H9 (cell line): ENCODE measurements at regions not wholly inside any gene's neighbourhood (a gene's known extent, or its start where the extent isn't known, plus 50 kb on each side); places are given as distances from the start of the nearest gene placed in this dataset.

Source experiments
- DNase-seq: peaks from one replicate; pipeline ENCODE4 v3.0.0-alpha.2; 2017
- H2AFZ ChIP-seq: one replicate; pipeline ENCODE4 v1.6.1; 2013; ENCODE audit warnings: mild to moderate bottlenecking, low read length, control low read depth, moderate library complexity
- H2AK5ac ChIP-seq: 2 replicates; pipeline ENCODE4 v1.6.1; 2013; ENCODE audit warnings: low read length, control low read depth, mixed read lengths; ENCODE audit not compliant: insufficient read length
- H2BK120ac ChIP-seq: one replicate; pipeline ENCODE4 v1.6.1; 2013; ENCODE audit warnings: low read depth, mild to moderate bottlenecking, low read length, control low read depth, inconsistent platforms; ENCODE audit not compliant: poor library complexity, severe bottlenecking
- H2BK12ac ChIP-seq: 2 replicates; pipeline ENCODE4 v1.6.1; 2013; ENCODE audit warnings: low read length, control low read depth, mixed read lengths, low read depth; ENCODE audit not compliant: insufficient read length
- H2BK15ac ChIP-seq: 2 replicates; pipeline ENCODE4 v1.6.1; 2013; ENCODE audit warnings: low read depth, low read length, control low read depth
- H2BK20ac ChIP-seq: one replicate; pipeline ENCODE4 v1.6.1; 2013; ENCODE audit warnings: low read depth, mild to moderate bottlenecking, low read length, control low read depth, inconsistent platforms; ENCODE audit not compliant: poor library complexity, severe bottlenecking
- H2BK5ac ChIP-seq: 2 replicates; pipeline ENCODE4 v1.6.1; 2013; ENCODE audit warnings: low read length, control low read depth, mixed read lengths; ENCODE audit not compliant: insufficient read length
- H3K14ac ChIP-seq: 2 replicates; pipeline ENCODE4 v1.6.1; 2013; ENCODE audit warnings: low read length, control low read depth; ENCODE audit not compliant: insufficient read depth
- H3K18ac ChIP-seq: 2 replicates; pipeline ENCODE4 v1.6.1; 2013; ENCODE audit warnings: low read depth, mild to moderate bottlenecking, mixed read lengths, low read length, control low read depth; ENCODE audit not compliant: insufficient read length
- H3K23ac ChIP-seq: 2 replicates; pipeline ENCODE4 v1.6.1; 2013; ENCODE audit warnings: low read length, control low read depth, mixed read lengths, low read depth; ENCODE audit not compliant: insufficient read length
- H3K23me2 ChIP-seq: 2 replicates; pipeline ENCODE4 v1.6.1; 2013; ENCODE audit warnings: low read depth, mild to moderate bottlenecking, mixed read lengths, low read length, control low read depth; ENCODE audit not compliant: insufficient read length, poor library complexity, severe bottlenecking
- H3K27ac ChIP-seq: 2 replicates; pipeline ENCODE4 v1.5.1; 2013; ENCODE audit warnings: low read length, control low read depth, mixed read lengths, low read depth; ENCODE audit not compliant: insufficient read length
- H3K27me3 ChIP-seq: 2 replicates; pipeline ENCODE4 v1.6.1; 2013; ENCODE audit warnings: low read length, control low read depth, inconsistent platforms; ENCODE audit not compliant: insufficient read depth
- H3K4ac ChIP-seq: 2 replicates; pipeline ENCODE4 v1.6.1; 2013; ENCODE audit warnings: low read depth, mild to moderate bottlenecking, control low read depth, inconsistent platforms, low read length, moderate library complexity
- H3K4me1 ChIP-seq: 2 replicates; pipeline ENCODE4 v1.6.1; 2013; ENCODE audit warnings: low read length, control low read depth, inconsistent platforms; ENCODE audit not compliant: insufficient read depth
- H3K4me2 ChIP-seq: 2 replicates; pipeline ENCODE4 v1.6.1; 2013; ENCODE audit warnings: low read length, control low read depth, mixed read lengths; ENCODE audit not compliant: insufficient read length, insufficient read depth
- H3K56ac ChIP-seq: 2 replicates; pipeline ENCODE4 v1.6.1; 2013; ENCODE audit warnings: low read depth, mild to moderate bottlenecking, mixed read lengths, low read length, control low read depth; ENCODE audit not compliant: insufficient read length
- H3K79me1 ChIP-seq: 2 replicates; pipeline ENCODE4 v1.6.1; 2013; ENCODE audit warnings: low read depth, mild to moderate bottlenecking, moderate library complexity, low read length, control low read depth, inconsistent platforms; ENCODE audit not compliant: insufficient read depth, poor library complexity, severe bottlenecking
- H3K79me2 ChIP-seq: 2 replicates; pipeline ENCODE4 v1.6.1; 2013; ENCODE audit warnings: low read length, control low read depth, inconsistent platforms; ENCODE audit not compliant: insufficient read depth
- H3K9ac ChIP-seq: 2 replicates; pipeline ENCODE4 v1.6.1; 2013; ENCODE audit warnings: low read length, control low read depth, mixed read lengths; ENCODE audit not compliant: insufficient read length; ENCODE audit errors: extremely low read depth
- H3K9me3 ChIP-seq: one replicate; pipeline ENCODE4 v1.6.1; 2013; ENCODE audit warnings: low read depth, low read length, inconsistent platforms; ENCODE audit not compliant: control insufficient read depth
- H3T11ph ChIP-seq: one replicate; pipeline ENCODE4 v1.6.1; 2013; ENCODE audit warnings: mild to moderate bottlenecking, low read length, control low read depth, inconsistent platforms
- H4K20me1 ChIP-seq: one replicate; pipeline ENCODE4 v1.6.1; 2013; ENCODE audit not compliant: control insufficient read depth, insufficient read length, insufficient read depth
- H4K5ac ChIP-seq: 2 replicates; pipeline ENCODE4 v1.6.1; 2013; ENCODE audit warnings: low read depth, mild to moderate bottlenecking, mixed read lengths, low read length, control low read depth; ENCODE audit not compliant: insufficient read length
- H4K8ac ChIP-seq: replicated peaks from 2 replicates; pipeline ENCODE4 v1.6.1; 2013; ENCODE audit warnings: low read length, control low read depth, mixed read lengths, low read depth; ENCODE audit not compliant: insufficient read length
- H4K91ac ChIP-seq: 2 replicates; pipeline ENCODE4 v1.6.1; 2013; ENCODE audit warnings: low read depth, mild to moderate bottlenecking, moderate library complexity, mixed read lengths, low read length, control low read depth; ENCODE audit not compliant: insufficient read length
- H3K27ac Mint-ChIP-seq, 3 experiments: 2 replicates in 2 of 3; 3 replicates in 1 of 3; pipeline ENCODE4 v1.8.0; 2020 to 2021; ENCODE audit warnings: mixed read lengths in 3 of 3, mild to moderate bottlenecking in 1 of 3, moderate library complexity in 1 of 3
- H3K27me3 Mint-ChIP-seq: 2 replicates; pipeline ENCODE4 v1.8.0; 2021; ENCODE audit warnings: low read depth, mild to moderate bottlenecking, moderate library complexity, mixed read lengths
- H3K36me3 Mint-ChIP-seq, 3 experiments: 2 replicates in 2 of 3; 3 replicates in 1 of 3; pipeline ENCODE4 v1.8.0; 2020 to 2021; ENCODE audit warnings: low read depth in 3 of 3, mixed read lengths in 3 of 3; ENCODE audit not compliant: insufficient read depth in 1 of 3
- H3K4me1 Mint-ChIP-seq, 2 experiments: 2 replicates each; pipeline ENCODE4 v1.8.0; 2020; ENCODE audit warnings: mixed read lengths in 2 of 2
- H3K4me3 Mint-ChIP-seq, 2 experiments: 2 replicates in 1 of 2; 3 replicates in 1 of 2; pipeline ENCODE4 v1.8.0; 2020 to 2021; ENCODE audit warnings: mild to moderate bottlenecking in 2 of 2, mixed read lengths in 2 of 2, moderate library complexity in 1 of 2
- H3K9me3 Mint-ChIP-seq, 2 experiments: 2 replicates in 1 of 2; 3 replicates in 1 of 2; pipeline ENCODE4 v1.8.0; 2020; ENCODE audit warnings: mild to moderate bottlenecking in 2 of 2, mixed read lengths in 2 of 2, moderate library complexity in 1 of 2
- CTCF ChIP-seq: fragments of 200-600 bp; sonication (generic); conservative IDR thresholded peaks from 3 replicates; pipeline ENCODE4 v1.8.0; 2021; ENCODE audit warnings: antibody characterized with exemption, mild to moderate bottlenecking
- WGBS: extraction: QIAGEN DNeasy Blood & Tissue Kit; methylation state at CpG from one replicate; pipeline ENCODE4 v1.1.7; 2013; ENCODE audit warnings: missing lambda C conversion rate, low lambda C conversion rate, mixed read lengths; ENCODE audit not compliant: insufficient read length; ENCODE audit errors: extremely low coverage; 5-methylcytosine and 5-hydroxymethylcytosine counted together

GRCh38 chr2:81529944-81530343 is 1225.4 kb upstream of the LRRTM1 start:
- H3K9me3 ChIP-seq, result no peaks in the 10 kb centered on the region
- H3K4me2 ChIP-seq, result no peak overlapping the region
- Mint-ChIP-seq H3K4me3 (no peak overlapping the region), H3K4me1 (peaks cover 6 to 7% of the 10 kb centered on the region in 2 experiments), H3K27me3 (no peaks in the 10 kb centered on the region), H3K9me3 (no peaks in the 10 kb centered on the region), H3K27ac (no peak overlapping the region; a peak in 1 of 7 replicates), H3K36me3 (no peaks in the 10 kb centered on the region)
- no peak overlapping the region for H3K14ac ChIP-seq
- no peak overlapping the region for H3T11ph ChIP-seq
- H3K23ac ChIP-seq, result no peak overlapping the region
- TF ChIP-seq CTCF, result no peak
- no peak overlapping the region for H4K5ac ChIP-seq
- no peak overlapping the region for H2BK120ac ChIP-seq
- no peak overlapping the region for H2BK15ac ChIP-seq
- H4K20me1 ChIP-seq, result no peaks in the 10 kb centered on the region
- no CpG with 5 or more reads among the region's 6 CpGs for WGBS
- H3K27ac ChIP-seq, result no peak overlapping the region
- no peak overlapping the region for H2BK20ac ChIP-seq
- no peak overlapping the region for H3K56ac ChIP-seq
- no peak overlapping the region for H3K4ac ChIP-seq
- H3K18ac ChIP-seq, result no peak overlapping the region
- H4K8ac ChIP-seq, result no peak overlapping the region
- H2BK5ac ChIP-seq, result no peak overlapping the region
- H3K79me2 ChIP-seq, result no peaks in the 10 kb centered on the region
- no peak for DNase-seq
- no peaks in the 10 kb centered on the region for H3K79me1 ChIP-seq
- H3K23me2 ChIP-seq, result no peaks in the 10 kb centered on the region
- H2BK12ac ChIP-seq, result no peak overlapping the region
- no peaks in the 10 kb centered on the region for H3K27me3 ChIP-seq
- no peaks in the 10 kb centered on the region; the same call in 1 of the 2 replicates for H3K4me1 ChIP-seq
- H2AFZ ChIP-seq, result no peak overlapping the region
- no peak overlapping the region for H4K91ac ChIP-seq
- H3K9ac ChIP-seq, result no peak overlapping the region
- H2AK5ac ChIP-seq, result no peak overlapping the region
